Skeletal muscle satellite cell (primary cell): ENCODE measurements at regions not wholly inside any gene's neighbourhood (a gene's known extent, or its start where the extent isn't known, plus 50 kb on each side); places are given as distances from the start of the nearest gene placed in this dataset.
A peak's percentile ranks its signal among the peaks of the same experiment; 100 is the strongest.
"Not testable (repeated sequence)": the region's sequence is repeated elsewhere in the genome, so short reads cannot be mapped to it uniquely, and the experiment has no call there.

Experiments used
- H3K27me3 ChIP-seq: 2 replicates; pipeline ENCODE4 v1.7.0; 2013; ENCODE audit warnings: low read length; ENCODE audit not compliant: control insufficient read depth, insufficient read depth
- H3K36me3 ChIP-seq: 2 replicates; pipeline ENCODE4 v1.7.0; 2013; ENCODE audit warnings: mild to moderate bottlenecking, control low read depth, low read length; ENCODE audit not compliant: insufficient read depth
- H3K4me1 ChIP-seq: 2 replicates; pipeline ENCODE4 v1.7.0; 2013; ENCODE audit warnings: low read length; ENCODE audit not compliant: control insufficient read depth, insufficient read depth
- H3K4me2 ChIP-seq: 2 replicates; pipeline ENCODE4 v1.7.0; 2013; ENCODE audit warnings: mild to moderate bottlenecking, low read length
- H3K4me3 ChIP-seq: 2 replicates; pipeline ENCODE4 v1.7.0; 2013; ENCODE audit warnings: low read length
- H3K9ac ChIP-seq: 2 replicates; pipeline ENCODE4 v1.7.0; 2013; ENCODE audit warnings: mild to moderate bottlenecking, low read depth, low read length, moderate library complexity
- H3K9me3 ChIP-seq: replicated peaks from 2 replicates; pipeline ENCODE4 v1.7.0; 2013; ENCODE audit warnings: mild to moderate bottlenecking, control low read depth, low read length

DNA sequence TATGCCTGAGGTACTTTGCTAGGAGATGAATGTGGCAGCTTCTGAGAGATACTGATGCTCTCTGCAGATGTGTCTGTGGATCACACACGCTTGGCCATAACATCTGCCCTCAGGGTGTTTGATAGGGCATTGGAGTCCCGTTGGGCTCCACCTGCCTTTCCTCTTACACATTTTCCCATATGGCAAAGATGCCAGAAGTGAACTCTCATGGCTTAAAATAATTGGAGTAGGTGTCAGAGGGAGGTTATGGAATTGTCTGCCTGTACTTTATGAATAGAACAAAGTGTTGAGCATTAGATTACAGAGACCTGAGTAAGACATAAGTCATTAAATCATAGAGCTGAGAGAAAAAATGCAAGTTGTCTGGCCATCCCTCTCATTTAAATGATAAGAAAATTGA, 75.3 kb upstream of the PNPT1 start:
- H3K9ac ChIP-seq, result no peak overlapping the region
- peaks cover 10% of the 10 kb centered on the region for H3K4me1 ChIP-seq
- H3K9me3 ChIP-seq, result no peaks in the 10 kb centered on the region
- H3K4me2 ChIP-seq, result no peak overlapping the region
- no peaks in the 10 kb centered on the region for H3K27me3 ChIP-seq
- H3K36me3 ChIP-seq, result no peaks in the 10 kb centered on the region
- no peak overlapping the region for H3K4me3 ChIP-seq

DNA sequence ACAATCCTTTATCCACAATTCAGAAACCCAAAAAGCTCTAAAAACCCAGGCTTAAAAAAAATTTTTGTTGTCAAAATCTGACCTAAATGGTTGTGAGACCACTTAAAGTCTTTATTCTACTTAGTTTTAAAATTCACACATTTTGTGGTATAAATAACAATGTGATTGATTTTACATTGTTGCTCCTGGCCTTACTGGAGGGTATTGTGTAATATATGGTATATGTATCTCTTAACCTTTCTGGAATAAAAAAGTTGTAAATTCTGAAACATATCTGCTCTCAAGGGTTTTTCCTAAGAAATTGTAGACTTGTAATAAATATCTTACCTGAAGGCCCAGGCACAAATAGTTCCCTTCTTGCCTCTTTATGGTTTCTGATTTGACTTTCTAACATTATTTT, 73.3 kb upstream of the PNPT1 start:
- Histone ChIP-seq H3K4me1 (peaks cover 7% of the 10 kb centered on the region), H3K4me2 (no peak overlapping the region), H3K9me3 (no peaks in the 10 kb centered on the region), H3K27me3 (no peaks in the 10 kb centered on the region), H3K4me3 (no peak overlapping the region), H3K9ac (no peak overlapping the region), H3K36me3 (no peaks in the 10 kb centered on the region)

DNA sequence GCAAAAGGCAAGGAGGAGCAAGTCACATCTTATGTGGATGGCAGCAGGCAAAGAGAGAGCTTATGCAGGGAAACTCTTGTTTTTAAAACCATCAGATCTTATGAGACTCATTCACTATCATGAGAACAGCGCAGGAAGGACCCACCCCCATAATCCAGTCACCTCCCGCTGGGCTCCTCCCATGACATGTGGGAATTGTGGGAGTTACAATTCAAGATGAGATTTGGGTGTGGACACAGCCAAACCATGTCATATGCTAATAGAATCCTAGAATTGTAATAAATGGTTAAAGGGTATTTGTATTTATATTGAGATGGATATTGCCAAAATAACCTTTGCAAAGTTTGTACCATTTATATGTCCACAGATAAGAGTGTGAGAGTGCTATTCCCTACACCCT, 72.1 kb upstream of the PNPT1 start:
- H3K4me3 ChIP-seq, H3K9me3 ChIP-seq, H3K9ac ChIP-seq, H3K27me3 ChIP-seq, H3K4me2 ChIP-seq, H3K36me3 ChIP-seq: not testable (repeated sequence)
- H3K4me1 ChIP-seq, result peaks cover 18% of the 10 kb centered on the region

DNA sequence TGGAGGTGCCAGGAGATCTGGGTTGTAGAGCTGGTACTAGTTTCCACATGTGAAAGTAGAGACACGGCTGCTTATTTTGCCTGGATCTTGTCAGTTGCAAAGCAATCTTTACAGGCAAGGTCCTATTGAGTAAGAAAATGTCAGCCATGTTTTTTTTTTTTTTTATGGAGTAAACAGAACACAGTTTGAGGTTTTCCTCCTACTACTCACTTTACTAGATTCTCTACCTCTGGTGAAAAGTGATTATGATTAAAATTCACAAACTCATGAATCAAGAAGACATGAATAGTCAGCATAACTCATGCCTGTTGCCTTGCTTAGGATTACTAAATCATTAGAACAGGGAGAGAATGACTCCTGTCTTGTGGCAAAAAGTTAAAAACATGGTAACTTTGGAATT, 70.1 kb upstream of the PNPT1 start:
- no peak overlapping the region for H3K9ac ChIP-seq

DNA sequence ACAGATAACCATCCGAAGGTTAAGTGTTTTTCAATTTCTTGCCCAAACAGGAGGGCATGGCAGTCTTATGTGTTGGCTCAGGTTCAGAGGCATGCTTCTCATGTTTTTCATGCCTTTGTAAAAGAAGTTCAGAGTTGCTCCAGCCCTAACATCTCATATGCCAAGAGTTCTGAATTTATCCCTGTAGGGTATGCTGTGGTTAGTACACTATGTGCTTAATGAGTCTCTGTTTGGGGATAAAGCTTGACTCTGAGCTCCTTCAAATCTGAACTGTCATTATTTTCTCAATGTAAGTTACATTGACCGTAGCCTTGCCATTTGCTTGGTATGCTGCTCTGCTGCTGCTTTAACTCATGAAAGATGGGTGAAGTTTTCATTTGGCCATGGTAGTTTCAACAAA, 67.9 kb upstream of the PNPT1 start:
- Histone ChIP-seq H3K9me3 (no peaks in the 10 kb centered on the region), H3K4me3 (no peak overlapping the region)

More for the DNA sequence above, 70.1 kb upstream of the PNPT1 start:
- no peaks in the 10 kb centered on the region for H3K36me3 ChIP-seq
- no peak overlapping the region for H3K4me2 ChIP-seq
- H3K9me3 ChIP-seq, result no peaks in the 10 kb centered on the region
- H3K4me1 ChIP-seq, result peaks cover 25% of the 10 kb centered on the region
- H3K4me3 ChIP-seq, result no peak overlapping the region
- H3K27me3 ChIP-seq, result no peaks in the 10 kb centered on the region

DNA sequence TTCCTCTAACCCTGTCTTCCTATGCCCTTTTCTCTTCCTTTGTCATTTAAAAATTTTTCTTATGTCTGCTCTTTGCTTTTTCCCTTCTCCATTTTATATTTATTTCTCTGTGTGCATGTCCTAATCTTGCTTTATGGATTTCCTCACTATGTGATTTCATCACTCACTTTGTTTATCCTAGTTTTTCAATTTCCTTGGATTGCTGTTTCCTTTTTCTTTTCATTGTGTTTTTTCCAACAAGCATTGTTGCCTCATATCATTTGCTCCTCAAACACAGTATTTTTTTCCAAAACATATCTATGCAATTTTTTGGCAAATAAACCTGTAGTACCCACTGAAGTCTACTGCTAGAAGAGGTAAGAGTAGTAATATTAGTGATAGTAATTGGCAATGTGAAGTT, 67.4 kb upstream of the PNPT1 start:
- Histone ChIP-seq H3K27me3 (no peaks in the 10 kb centered on the region), H3K4me2 (peak overlapping the region; percentile 34), H3K36me3 (no peaks in the 10 kb centered on the region), H3K9ac (peak overlapping the region; percentile 25), H3K4me1 (peaks cover 25% of the 10 kb centered on the region), H3K9me3 (no peaks in the 10 kb centered on the region), H3K4me3 (no peak overlapping the region)

More for the DNA sequence above, 67.9 kb upstream of the PNPT1 start:
- Histone ChIP-seq H3K27me3 (no peaks in the 10 kb centered on the region), H3K4me1 (peaks cover 25% of the 10 kb centered on the region), H3K36me3 (no peaks in the 10 kb centered on the region), H3K9ac (peak overlapping the region; percentile 61), H3K4me2 (peak overlapping the region; percentile 34)

DNA sequence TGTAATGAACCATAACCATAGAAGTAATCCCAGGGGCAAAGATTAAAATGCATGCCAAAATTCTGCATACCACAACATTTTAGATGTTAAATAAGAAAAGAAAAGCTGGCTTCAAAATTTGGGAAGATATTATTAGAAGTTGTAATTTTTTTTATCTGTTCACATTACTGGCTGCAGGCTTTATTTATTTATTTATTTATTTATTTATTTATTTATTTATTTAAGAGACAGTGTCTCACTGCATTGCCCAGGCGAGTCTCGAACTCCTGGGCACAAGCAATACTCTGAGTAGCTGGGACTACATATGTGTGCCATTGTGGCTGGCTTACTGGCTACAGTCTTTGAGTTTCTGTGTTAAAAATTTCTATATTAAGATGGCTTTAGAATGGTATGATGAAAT, 66.5 kb upstream of the PNPT1 start:
- H3K27me3 ChIP-seq, result no peaks in the 10 kb centered on the region
- no peaks in the 10 kb centered on the region for H3K36me3 ChIP-seq
- peaks cover 25% of the 10 kb centered on the region for H3K4me1 ChIP-seq
- no peak overlapping the region for H3K9ac ChIP-seq
- no peak overlapping the region for H3K4me2 ChIP-seq
- H3K9me3 ChIP-seq, result no peaks in the 10 kb centered on the region
- H3K4me3 ChIP-seq, result no peak overlapping the region

DNA sequence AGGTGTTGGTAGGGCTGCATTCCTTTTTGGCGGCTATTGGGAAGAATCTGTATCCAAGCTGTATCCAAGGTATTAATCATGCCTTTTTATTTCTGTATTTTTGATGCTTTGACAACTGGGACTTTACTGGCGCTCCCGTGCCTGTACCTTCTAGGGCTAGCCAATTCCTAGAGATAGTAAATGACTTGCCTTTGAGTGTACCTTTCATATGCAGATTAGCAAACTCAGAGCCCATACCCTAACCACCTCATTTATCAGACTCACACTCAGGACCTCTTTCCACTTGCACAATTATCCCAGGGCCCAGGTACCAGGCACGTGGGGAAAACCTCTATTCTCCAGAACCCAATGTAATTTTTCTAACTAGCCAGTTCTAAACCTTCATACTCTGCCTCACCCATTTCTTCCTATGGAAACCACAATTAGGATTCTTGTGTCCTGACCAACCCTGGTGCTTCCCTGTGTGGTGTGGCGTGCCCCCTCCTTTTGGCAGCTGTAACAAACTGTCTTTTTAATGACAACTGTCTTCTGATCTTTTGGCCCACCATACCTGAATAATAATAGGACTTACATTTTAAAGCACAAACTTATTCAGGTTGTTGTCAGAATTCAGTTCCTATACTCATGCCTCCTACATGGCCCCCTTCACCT, 65.8 kb upstream of the PNPT1 start:
- Histone ChIP-seq H3K36me3 (no peaks in the 10 kb centered on the region), H3K4me1 (peaks cover 25% of the 10 kb centered on the region), H3K4me2 (no peak overlapping the region), H3K27me3 (no peaks in the 10 kb centered on the region), H3K9ac (no peak overlapping the region), H3K9me3 (no peaks in the 10 kb centered on the region), H3K4me3 (no peak overlapping the region)

DNA sequence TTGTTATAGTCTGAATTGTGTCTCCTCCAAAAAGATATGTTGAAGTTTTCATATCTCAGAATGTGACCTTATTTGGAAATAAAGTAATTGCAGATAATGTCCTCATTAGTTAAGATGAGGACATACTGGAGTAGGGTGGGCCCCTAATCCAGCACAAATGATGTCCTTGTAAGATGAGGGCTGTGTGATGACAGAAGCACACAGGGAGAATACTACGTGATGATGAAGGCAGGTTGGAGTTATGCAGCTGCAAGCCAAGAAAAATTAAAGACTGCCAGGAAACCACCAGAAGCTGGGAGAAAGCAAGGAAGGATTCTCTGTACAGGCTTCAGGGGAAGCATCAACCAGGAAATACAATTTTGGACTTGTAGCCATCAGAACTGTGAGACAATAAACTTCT, 58.3 kb upstream of the PNPT1 start:
- no peak overlapping the region for H3K9ac ChIP-seq
- no peaks in the 10 kb centered on the region for H3K9me3 ChIP-seq
- no peaks in the 10 kb centered on the region for H3K27me3 ChIP-seq
- no peak overlapping the region for H3K4me3 ChIP-seq
- no peaks in the 10 kb centered on the region for H3K36me3 ChIP-seq
- H3K4me1 ChIP-seq, result no peaks in the 10 kb centered on the region
- H3K4me2 ChIP-seq, result no peak overlapping the region

DNA sequence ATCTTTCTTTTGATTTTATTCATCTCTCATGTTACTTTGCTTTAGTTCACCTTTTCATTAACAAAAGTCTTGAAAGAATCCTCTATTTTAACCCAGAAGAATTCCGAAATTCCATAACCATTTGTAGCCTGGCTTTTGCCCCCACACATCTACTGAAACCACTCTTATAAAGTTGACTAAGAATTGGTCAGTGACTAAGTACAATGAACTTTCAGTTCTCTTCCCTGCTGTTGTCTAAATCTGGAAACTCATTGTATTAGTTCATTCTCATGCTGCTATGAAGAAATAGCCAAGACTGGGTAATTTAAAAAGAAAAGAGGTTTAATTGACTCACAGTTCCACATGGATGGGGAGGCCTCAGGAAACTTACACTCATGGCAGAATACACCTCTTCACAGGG, 49.9 kb upstream of the PNPT1 start:
- Histone ChIP-seq H3K4me1 (no peaks in the 10 kb centered on the region), H3K36me3 (no peaks in the 10 kb centered on the region), H3K27me3 (no peaks in the 10 kb centered on the region), H3K9me3 (no peaks in the 10 kb centered on the region), H3K4me3 (no peak overlapping the region), H3K4me2 (no peak overlapping the region), H3K9ac (no peak overlapping the region)
